OCI-LY3 (cell line): ENCODE measurements at regions not wholly inside any gene's neighbourhood (a gene's known extent, or its start where the extent isn't known, plus 50 kb on each side); places are given as distances from the start of the nearest gene placed in this dataset.

ENCODE experiments used
- H2AFZ ChIP-seq: fragments of 200-600, 300-600 bp; shearing (Covaris generic); 2 replicates; pipeline ENCODE4 v1.6.0; 2014; ENCODE audit warnings: antibody characterized with exemption, low read depth, low read length
- H3K27ac ChIP-seq: fragments of 200-600, 300-600 bp; sonication (generic); 2 replicates; pipeline ENCODE4 v1.5.1; 2014; ENCODE audit warnings: mild to moderate bottlenecking, low read length, moderate library complexity, mixed read lengths
- H3K27me3 ChIP-seq: fragments of 200-600, 300-600 bp; sonication (generic); 2 replicates; pipeline ENCODE4 v1.6.1; 2014; ENCODE audit warnings: low read depth, low read length, mixed read lengths
- H3K36me3 ChIP-seq: fragments of 200-600, 300-600 bp; sonication (generic); replicated peaks from 2 replicates; pipeline ENCODE3; 2014; ENCODE audit warnings: low read depth, low read length, mixed read lengths
- H3K4me1 ChIP-seq: fragments of 300-600, 200-600 bp; sonication (generic); 2 replicates; pipeline ENCODE4 v1.6.1; 2014; ENCODE audit warnings: low read length, mixed read lengths
- H3K4me2 ChIP-seq: fragments of 200-600, 300-600 bp; sonication (generic); 2 replicates; pipeline ENCODE4 v1.6.1; 2014; ENCODE audit warnings: low read length, mixed read lengths
- H3K4me3 ChIP-seq: fragments of 300-600, 200-600 bp; sonication (generic); 2 replicates; pipeline ENCODE4 v1.5.1; 2014; ENCODE audit warnings: antibody characterized with exemption, mild to moderate bottlenecking, low read length, moderate library complexity
- H3K79me2 ChIP-seq: fragments of 300-600, 200-600 bp; shearing (Covaris generic); 2 replicates; pipeline ENCODE4 v1.6.1; 2014; ENCODE audit warnings: mild to moderate bottlenecking, low read length, mixed read lengths
- H3K9ac ChIP-seq: fragments of 300-600, 200-600 bp; shearing (Covaris generic); 2 replicates; pipeline ENCODE4 v1.6.0; 2014; ENCODE audit warnings: mild to moderate bottlenecking, low read length, moderate library complexity
- H3K9me3 ChIP-seq: fragments of 200-600, 300-600 bp; shearing (Covaris generic); 2 replicates; pipeline ENCODE4 v1.6.1; 2014; ENCODE audit warnings: low read length, mixed read lengths; ENCODE audit not compliant: insufficient read depth
- H4K20me1 ChIP-seq: fragments of 200-600, 300-600 bp; sonication (generic); 2 replicates; pipeline ENCODE4 v1.6.1; 2016; ENCODE audit warnings: low read length, mixed read lengths; ENCODE audit not compliant: insufficient read depth
- EZH2phosphoT487 ChIP-seq: fragments of 200-600 bp; shearing (Covaris generic); IDR thresholded peaks from 2 replicates; pipeline ENCODE4 v1.6.1; 2018; ENCODE audit warnings: antibody characterized with exemption, mixed run types, low read depth
- TF ChIP-seq, protein P1 (sequence below): fragments of 200-600, 300-600 bp; sonication (generic); IDR thresholded peaks from 2 replicates; pipeline ENCODE4 v1.5.1; 2014; ENCODE audit warnings: antibody characterized with exemption, low read length, low read depth

DNA sequence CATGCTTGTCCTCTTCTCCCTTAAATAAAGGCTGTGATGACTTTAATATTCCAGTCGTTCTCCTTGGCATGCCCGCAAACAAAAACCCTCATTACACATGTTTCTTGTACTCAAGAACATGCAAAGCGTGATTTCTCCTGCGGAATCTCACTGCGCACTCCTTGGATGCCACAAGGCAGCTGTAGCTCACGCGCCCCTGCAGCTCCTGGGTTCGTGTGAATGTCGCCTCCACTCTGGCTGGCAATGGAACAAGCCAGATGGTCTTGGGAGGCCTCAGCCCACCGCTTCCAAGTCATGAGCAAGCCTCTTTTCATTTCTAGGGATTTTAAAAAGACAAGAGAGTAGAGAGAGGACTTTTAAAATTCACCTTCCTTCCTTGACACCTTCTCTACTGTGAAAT, 403.8 kb downstream of the PCNX1 start:
- Histone ChIP-seq H3K27me3 (peaks cover 3% of the 10 kb centered on the region; the same call in 1 of the 2 replicates), H3K79me2 (no peaks in the 10 kb centered on the region), H3K27ac (no peak overlapping the region), H3K9ac (no peak overlapping the region), H3K36me3 (no peaks in the 10 kb centered on the region), H3K4me2 (0 out of 2 replicates have a peak overlapping the region, but pooled peaks have one; percentile 27), H3K9me3 (no peaks in the 10 kb centered on the region), H2AFZ (no peak overlapping the region), H3K4me3 (no peak overlapping the region), H3K4me1 (peaks cover 12% of the 10 kb centered on the region), H4K20me1 (no peaks in the 10 kb centered on the region)
- TF ChIP-seq, protein P1, sequence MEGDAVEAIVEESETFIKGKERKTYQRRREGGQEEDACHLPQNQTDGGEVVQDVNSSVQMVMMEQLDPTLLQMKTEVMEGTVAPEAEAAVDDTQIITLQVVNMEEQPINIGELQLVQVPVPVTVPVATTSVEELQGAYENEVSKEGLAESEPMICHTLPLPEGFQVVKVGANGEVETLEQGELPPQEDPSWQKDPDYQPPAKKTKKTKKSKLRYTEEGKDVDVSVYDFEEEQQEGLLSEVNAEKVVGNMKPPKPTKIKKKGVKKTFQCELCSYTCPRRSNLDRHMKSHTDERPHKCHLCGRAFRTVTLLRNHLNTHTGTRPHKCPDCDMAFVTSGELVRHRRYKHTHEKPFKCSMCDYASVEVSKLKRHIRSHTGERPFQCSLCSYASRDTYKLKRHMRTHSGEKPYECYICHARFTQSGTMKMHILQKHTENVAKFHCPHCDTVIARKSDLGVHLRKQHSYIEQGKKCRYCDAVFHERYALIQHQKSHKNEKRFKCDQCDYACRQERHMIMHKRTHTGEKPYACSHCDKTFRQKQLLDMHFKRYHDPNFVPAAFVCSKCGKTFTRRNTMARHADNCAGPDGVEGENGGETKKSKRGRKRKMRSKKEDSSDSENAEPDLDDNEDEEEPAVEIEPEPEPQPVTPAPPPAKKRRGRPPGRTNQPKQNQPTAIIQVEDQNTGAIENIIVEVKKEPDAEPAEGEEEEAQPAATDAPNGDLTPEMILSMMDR, result no peak
- TF ChIP-seq EZH2phosphoT487, result no peak

DNA sequence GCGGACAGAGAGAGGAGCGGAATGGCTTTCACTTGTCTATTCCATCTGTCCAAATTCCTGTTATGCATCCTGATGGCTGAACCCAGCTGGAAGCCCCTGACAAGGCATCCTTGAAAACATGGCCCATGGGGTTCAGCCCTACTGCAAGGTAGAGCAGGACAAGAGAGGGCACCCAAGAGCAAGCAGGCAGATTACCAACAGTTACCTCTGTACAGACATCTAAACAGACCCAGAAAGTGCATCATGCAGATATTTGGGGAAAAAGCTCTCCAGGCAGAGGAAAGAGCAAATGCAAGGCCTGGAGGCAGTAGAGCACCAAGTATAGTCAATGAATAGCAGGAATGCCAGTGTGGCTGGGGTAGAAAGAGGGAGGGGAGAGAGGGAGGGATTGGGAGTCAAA, 407.5 kb downstream of the PCNX1 start:
- TF ChIP-seq, protein P1, result peak; percentile 30
- no peak for TF ChIP-seq EZH2phosphoT487

DNA sequence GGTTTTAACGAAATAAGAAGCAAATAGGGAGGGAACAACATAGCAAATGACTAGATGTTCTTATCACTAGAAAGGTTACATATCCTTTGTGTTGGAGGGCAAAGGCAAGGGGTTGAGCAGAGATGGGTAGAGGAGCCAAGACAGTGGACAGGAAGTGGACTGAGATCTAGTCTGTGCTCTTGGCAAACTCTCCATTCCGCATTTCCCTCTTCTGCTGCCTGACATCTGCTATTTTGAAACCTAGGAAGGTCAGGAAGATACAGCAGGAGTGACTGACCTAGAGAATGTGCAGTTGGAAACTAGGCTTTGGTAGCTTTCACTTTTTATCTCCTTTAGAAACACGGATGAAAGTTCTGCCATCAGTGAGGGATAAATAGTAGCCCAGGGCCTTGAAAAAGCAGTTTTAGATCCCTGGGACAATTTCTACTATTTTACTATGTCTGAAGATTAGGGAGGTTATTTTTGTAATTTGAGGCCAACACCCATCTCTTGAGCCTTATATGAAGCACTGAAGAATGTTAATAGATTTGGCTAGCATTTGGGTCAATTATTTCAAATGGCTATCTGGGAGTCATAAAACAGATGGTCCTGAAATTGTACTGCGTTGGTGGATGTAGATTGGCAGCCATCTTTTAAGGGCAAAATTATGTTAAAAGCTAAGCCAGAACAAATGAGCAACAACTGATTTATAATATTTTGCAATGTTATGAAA, 410.3 kb downstream of the PCNX1 start:
- TF ChIP-seq EZH2phosphoT487, result no peak
- TF ChIP-seq, protein P1, result no peak
- Histone ChIP-seq H3K4me1 (peaks cover 14% of the 10 kb centered on the region), H3K27me3 (no peaks in the 10 kb centered on the region), H3K27ac (no peak overlapping the region), H3K4me2 (no peak overlapping the region), H2AFZ (no peak overlapping the region), H3K9ac (no peak overlapping the region), H3K36me3 (no peaks in the 10 kb centered on the region), H3K4me3 (no peak overlapping the region), H4K20me1 (no peaks in the 10 kb centered on the region), H3K79me2 (peaks cover 16% of the 10 kb centered on the region), H3K9me3 (no peaks in the 10 kb centered on the region)

More for the DNA sequence above, 407.5 kb downstream of the PCNX1 start:
- H3K4me3 ChIP-seq, result no peak overlapping the region
- no peaks in the 10 kb centered on the region for H3K79me2 ChIP-seq
- H3K27ac ChIP-seq, result no peak overlapping the region
- H3K27me3 ChIP-seq, result 0 out of 2 replicates have a peak, but pooled peaks cover 3% of the 10 kb centered on the region
- no peaks in the 10 kb centered on the region for H3K9me3 ChIP-seq
- H4K20me1 ChIP-seq, result no peaks in the 10 kb centered on the region
- H3K4me1 ChIP-seq, result peaks cover 18% of the 10 kb centered on the region
- H3K9ac ChIP-seq, result no peak overlapping the region
- H2AFZ ChIP-seq, result no peak overlapping the region
- H3K4me2 ChIP-seq, result no peak overlapping the region
- no peaks in the 10 kb centered on the region for H3K36me3 ChIP-seq

DNA sequence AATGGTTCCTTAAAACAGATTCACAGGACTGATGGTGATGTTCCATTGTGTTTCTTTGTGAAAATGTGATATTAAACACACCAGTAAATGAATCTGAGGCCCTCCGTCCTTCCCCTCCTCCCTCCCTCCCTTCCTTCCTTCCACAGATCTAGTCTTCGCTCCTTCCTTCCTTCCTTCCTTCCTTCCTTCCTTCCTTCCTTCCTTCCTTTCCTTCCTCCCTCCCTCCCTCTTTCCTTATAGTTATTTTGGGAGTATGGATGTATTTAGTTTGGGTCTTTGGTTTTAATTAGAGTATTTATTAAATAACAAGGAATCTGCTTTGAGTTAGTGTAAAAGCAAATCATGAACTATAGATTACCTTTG, 410.8 kb downstream of the PCNX1 start:
- peaks cover 19% of the 10 kb centered on the region for H3K79me2 ChIP-seq
- H2AFZ ChIP-seq, result no peak overlapping the region
- peaks cover 19% of the 10 kb centered on the region for H3K4me1 ChIP-seq
- H3K4me3 ChIP-seq, result no peak overlapping the region
- no peak overlapping the region for H3K9ac ChIP-seq
- H3K4me2 ChIP-seq, result no peak overlapping the region
- H3K27me3 ChIP-seq, result no peaks in the 10 kb centered on the region
- H3K9me3 ChIP-seq, result no peaks in the 10 kb centered on the region
- TF ChIP-seq EZH2phosphoT487, result no peak
- TF ChIP-seq, protein P1, result no peak
- H4K20me1 ChIP-seq, result no peaks in the 10 kb centered on the region
- no peak overlapping the region for H3K27ac ChIP-seq
- H3K36me3 ChIP-seq, result no peaks in the 10 kb centered on the region
